Endodermal cell (in vitro differentiated cells): ENCODE measurements at regions not wholly inside any gene's neighbourhood (a gene's known extent, or its start where the extent isn't known, plus 50 kb on each side); places are given as distances from the start of the nearest gene placed in this dataset.

Experiments
- DNase-seq: peaks from one replicate; pipeline ENCODE4 v3.0.0-alpha.2; 2017
- H3K27ac ChIP-seq: 2 replicates; pipeline ENCODE4 v1.5.1; 2013; ENCODE audit warnings: mild to moderate bottlenecking, low read depth, low read length, moderate library complexity
- H3K27me3 ChIP-seq: 2 replicates; pipeline ENCODE4 v1.6.1; 2013; ENCODE audit warnings: mild to moderate bottlenecking, low read length, moderate library complexity; ENCODE audit not compliant: insufficient read depth, control insufficient read depth, poor library complexity, severe bottlenecking
- H3K36me3 ChIP-seq: 2 replicates; pipeline ENCODE4 v1.7.0; 2013; ENCODE audit warnings: mild to moderate bottlenecking, low read length, moderate library complexity; ENCODE audit not compliant: control insufficient read depth, insufficient read depth
- H3K4me1 ChIP-seq: one replicate; pipeline ENCODE4 v1.7.0; 2013; ENCODE audit warnings: low read length; ENCODE audit not compliant: control insufficient read depth, insufficient read depth
- H3K4me3 ChIP-seq: 2 replicates; pipeline ENCODE4 v1.5.1; 2013; ENCODE audit warnings: mild to moderate bottlenecking, low read length, moderate library complexity
- H3K9ac ChIP-seq: 2 replicates; pipeline ENCODE4 v1.6.1; 2013; ENCODE audit warnings: mild to moderate bottlenecking, low read length, moderate library complexity; ENCODE audit not compliant: poor library complexity, severe bottlenecking; ENCODE audit errors: extremely low read depth
- H3K9me3 ChIP-seq: 2 replicates; pipeline ENCODE4 v1.6.1; 2013; ENCODE audit warnings: mild to moderate bottlenecking, low read length, moderate library complexity; ENCODE audit not compliant: control insufficient read depth
- H3K27ac Mint-ChIP-seq: 2 replicates; pipeline ENCODE4 v1.8.0; 2020; ENCODE audit warnings: mixed read lengths
- H3K27me3 Mint-ChIP-seq: 2 replicates; pipeline ENCODE4 v1.8.0; 2021; ENCODE audit warnings: mild to moderate bottlenecking, mixed read lengths; ENCODE audit not compliant: insufficient read depth
- H3K36me3 Mint-ChIP-seq: 2 replicates; pipeline ENCODE4 v1.8.0; 2020; ENCODE audit warnings: low read depth, mixed read lengths
- H3K4me1 Mint-ChIP-seq: 2 replicates; pipeline ENCODE4 v1.8.0; 2020; ENCODE audit warnings: mixed read lengths
- H3K4me3 Mint-ChIP-seq: 2 replicates; pipeline ENCODE4 v1.8.0; 2020; ENCODE audit warnings: mild to moderate bottlenecking, moderate library complexity, mixed read lengths
- H3K9me3 Mint-ChIP-seq: 2 replicates; pipeline ENCODE4 v1.8.0; 2020; ENCODE audit warnings: mild to moderate bottlenecking, mixed read lengths
- CTCF ChIP-seq: fragments of 200-600 bp; sonication (generic); conservative IDR thresholded peaks from 2 replicates; pipeline ENCODE4 v1.5.0; 2021; ENCODE audit warnings: antibody characterized with exemption, mild to moderate bottlenecking
- WGBS, 2 experiments: methylation state at CpG; one replicate each; pipeline versions ENCODE4 v1.1.5 to v1.1.7; 2013; ENCODE audit warnings: missing lambda C conversion rate in 2 of 2, mixed read lengths in 1 of 2; ENCODE audit not compliant: insufficient coverage in 1 of 2, insufficient read length in 1 of 2; 5-methylcytosine and 5-hydroxymethylcytosine counted together

GRCh38 chr2:62369541-62370202 is 136.3 kb downstream of the TMEM17 start:
- Histone ChIP-seq H3K4me1 (peaks cover 10% of the 10 kb centered on the region), H3K9me3 (peaks cover 32% of the 10 kb centered on the region), H3K9ac (no peak overlapping the region), H3K27ac (no peak overlapping the region), H3K36me3 (no peaks in the 10 kb centered on the region), H3K4me3 (no peak overlapping the region), H3K27me3 (peaks cover 53% of the 10 kb centered on the region)
- peaks cover 26% of the 10 kb centered on the region for H3K9me3 Mint-ChIP-seq
- peaks cover 35% of the 10 kb centered on the region for H3K4me1 Mint-ChIP-seq
- TF ChIP-seq CTCF: no peak
- H3K27ac Mint-ChIP-seq: no peak overlapping the region
- 85 to 87% methylated on average over 4 of the region's 4 CpGs for WGBS, 2 experiments
- H3K4me3 Mint-ChIP-seq: no peak overlapping the region
- DNase-seq: no peak
- H3K36me3 Mint-ChIP-seq: peaks cover 8% of the 10 kb centered on the region
- peaks cover 86% of the 10 kb centered on the region for H3K27me3 Mint-ChIP-seq

GRCh38 chr2:62364791-62365528 is 141.0 kb downstream of the TMEM17 start:
- H3K9me3 ChIP-seq: peaks cover 8% of the 10 kb centered on the region
- peaks cover 6% of the 10 kb centered on the region for H3K9me3 Mint-ChIP-seq
- H3K4me1 ChIP-seq: peaks cover 10% of the 10 kb centered on the region
- H3K9ac ChIP-seq: no peak overlapping the region
- no peaks in the 10 kb centered on the region for H3K36me3 ChIP-seq
- H3K27me3 ChIP-seq: peaks cover 42% of the 10 kb centered on the region
- H3K27me3 Mint-ChIP-seq: peaks cover 64% of the 10 kb centered on the region
- H3K4me3 Mint-ChIP-seq: no peak overlapping the region
- DNase-seq: no peak
- no peak overlapping the region for H3K27ac ChIP-seq
- 88 to 90% methylated on average over 10 to 11 of the region's 11 CpGs for WGBS, 2 experiments
- no peak for TF ChIP-seq CTCF
- H3K27ac Mint-ChIP-seq: no peak overlapping the region
- H3K4me3 ChIP-seq: no peak overlapping the region
- H3K36me3 Mint-ChIP-seq: no peaks in the 10 kb centered on the region
- peaks cover 32% of the 10 kb centered on the region for H3K4me1 Mint-ChIP-seq

- Mint-ChIP-seq H3K9me3 (peaks cover 6% of the 10 kb centered on the region), H3K36me3 (no peaks in the 10 kb centered on the region), H3K27ac (no peak overlapping the region), H3K27me3 (peaks cover 50% of the 10 kb centered on the region), H3K4me3 (no peak overlapping the region), H3K4me1 (peaks cover 26% of the 10 kb centered on the region)
- H3K27ac ChIP-seq: no peak overlapping the region
- H3K4me1 ChIP-seq: peaks cover 10% of the 10 kb centered on the region
- H3K4me3 ChIP-seq: no peak overlapping the region
- H3K9ac ChIP-seq: no peak overlapping the region
- H3K27me3 ChIP-seq: peaks cover 24% of the 10 kb centered on the region
- DNase-seq: no peak
- H3K36me3 ChIP-seq: no peaks in the 10 kb centered on the region
- peaks cover 8% of the 10 kb centered on the region for H3K9me3 ChIP-seq
- 94 to 96% methylated on average over 5 of the region's 5 CpGs for WGBS, 2 experiments
- no peak for TF ChIP-seq CTCF
These were observed 142.8 kb downstream of the TMEM17 start for GRCh38 chr2:62363166-62363565.
